ENCODE measurements at regions not wholly inside any gene's neighbourhood (a gene's known extent, or its start where the extent isn't known, plus 50 kb on each side); places are given as distances from the start of the nearest gene placed in this dataset.

DNA sequence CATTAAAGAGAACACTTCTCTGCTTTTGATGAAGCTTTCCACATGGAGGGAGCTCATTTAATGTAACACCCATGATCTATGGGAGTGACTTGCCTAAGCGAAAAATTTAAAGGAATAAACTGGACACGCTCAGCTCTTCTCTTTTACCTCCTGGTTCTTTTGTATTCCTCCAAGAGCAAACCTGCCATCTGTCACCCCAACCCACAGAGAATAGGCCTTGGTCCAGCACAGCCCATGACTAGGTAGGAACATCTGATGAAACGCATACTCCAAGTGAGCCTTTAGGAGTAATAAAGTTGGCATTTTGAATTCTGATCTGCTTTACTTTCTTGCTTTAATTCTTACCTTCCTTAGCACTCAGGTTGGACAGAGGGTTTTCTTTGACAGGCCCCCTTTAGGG is 389.0 kb downstream of the HNRNPD start:
- no peak for TF ChIP-seq POLR2AphosphoS5 (IDR thresholded peaks at IDR 0.05; ENCODE audit: low read depth, low read length)
- TF ChIP-seq, protein P1, sequence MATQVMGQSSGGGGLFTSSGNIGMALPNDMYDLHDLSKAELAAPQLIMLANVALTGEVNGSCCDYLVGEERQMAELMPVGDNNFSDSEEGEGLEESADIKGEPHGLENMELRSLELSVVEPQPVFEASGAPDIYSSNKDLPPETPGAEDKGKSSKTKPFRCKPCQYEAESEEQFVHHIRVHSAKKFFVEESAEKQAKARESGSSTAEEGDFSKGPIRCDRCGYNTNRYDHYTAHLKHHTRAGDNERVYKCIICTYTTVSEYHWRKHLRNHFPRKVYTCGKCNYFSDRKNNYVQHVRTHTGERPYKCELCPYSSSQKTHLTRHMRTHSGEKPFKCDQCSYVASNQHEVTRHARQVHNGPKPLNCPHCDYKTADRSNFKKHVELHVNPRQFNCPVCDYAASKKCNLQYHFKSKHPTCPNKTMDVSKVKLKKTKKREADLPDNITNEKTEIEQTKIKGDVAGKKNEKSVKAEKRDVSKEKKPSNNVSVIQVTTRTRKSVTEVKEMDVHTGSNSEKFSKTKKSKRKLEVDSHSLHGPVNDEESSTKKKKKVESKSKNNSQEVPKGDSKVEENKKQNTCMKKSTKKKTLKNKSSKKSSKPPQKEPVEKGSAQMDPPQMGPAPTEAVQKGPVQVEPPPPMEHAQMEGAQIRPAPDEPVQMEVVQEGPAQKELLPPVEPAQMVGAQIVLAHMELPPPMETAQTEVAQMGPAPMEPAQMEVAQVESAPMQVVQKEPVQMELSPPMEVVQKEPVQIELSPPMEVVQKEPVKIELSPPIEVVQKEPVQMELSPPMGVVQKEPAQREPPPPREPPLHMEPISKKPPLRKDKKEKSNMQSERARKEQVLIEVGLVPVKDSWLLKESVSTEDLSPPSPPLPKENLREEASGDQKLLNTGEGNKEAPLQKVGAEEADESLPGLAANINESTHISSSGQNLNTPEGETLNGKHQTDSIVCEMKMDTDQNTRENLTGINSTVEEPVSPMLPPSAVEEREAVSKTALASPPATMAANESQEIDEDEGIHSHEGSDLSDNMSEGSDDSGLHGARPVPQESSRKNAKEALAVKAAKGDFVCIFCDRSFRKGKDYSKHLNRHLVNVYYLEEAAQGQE (IDR thresholded peaks at IDR 0.05; ENCODE audit: insufficient read depth in 1 of 2, low read depth in 2 of 2, low read length in 2 of 2) = no peak
- TF ChIP-seq TAF1 (IDR thresholded peaks at IDR 0.05; ENCODE audit: borderline replicate concordance, insufficient read depth, low read length) = no peak
- no peak for TF ChIP-seq SIN3A (IDR thresholded peaks at IDR 0.05; ENCODE audit: borderline replicate concordance, insufficient read depth, low read length)
